ENCODE measurements at regions not wholly inside any gene's neighbourhood (a gene's known extent, or its start where the extent isn't known, plus 50 kb on each side); places are given as distances from the start of the nearest gene placed in this dataset.

DNA sequence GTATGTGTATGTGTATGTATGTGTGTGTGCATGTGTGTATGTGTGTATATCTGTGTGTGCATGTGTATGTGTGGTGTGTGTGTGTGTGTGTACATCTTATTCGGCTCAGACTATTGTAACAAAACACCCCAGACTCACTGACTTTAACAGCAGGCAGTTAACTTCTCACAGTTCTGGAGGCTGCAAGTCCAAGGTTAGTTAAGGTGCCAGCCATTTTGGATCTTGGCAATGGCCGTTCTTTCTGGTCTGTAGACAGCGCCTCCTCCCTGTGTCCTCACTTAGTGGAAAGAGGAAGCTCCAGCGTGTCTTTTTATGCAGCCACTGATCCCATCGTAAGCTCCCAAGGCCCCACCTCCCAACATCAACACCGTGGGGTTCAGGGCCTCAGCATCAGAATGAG lies 128.3 kb upstream of the THBS2 start:
- TF ChIP-seq, protein P1, sequence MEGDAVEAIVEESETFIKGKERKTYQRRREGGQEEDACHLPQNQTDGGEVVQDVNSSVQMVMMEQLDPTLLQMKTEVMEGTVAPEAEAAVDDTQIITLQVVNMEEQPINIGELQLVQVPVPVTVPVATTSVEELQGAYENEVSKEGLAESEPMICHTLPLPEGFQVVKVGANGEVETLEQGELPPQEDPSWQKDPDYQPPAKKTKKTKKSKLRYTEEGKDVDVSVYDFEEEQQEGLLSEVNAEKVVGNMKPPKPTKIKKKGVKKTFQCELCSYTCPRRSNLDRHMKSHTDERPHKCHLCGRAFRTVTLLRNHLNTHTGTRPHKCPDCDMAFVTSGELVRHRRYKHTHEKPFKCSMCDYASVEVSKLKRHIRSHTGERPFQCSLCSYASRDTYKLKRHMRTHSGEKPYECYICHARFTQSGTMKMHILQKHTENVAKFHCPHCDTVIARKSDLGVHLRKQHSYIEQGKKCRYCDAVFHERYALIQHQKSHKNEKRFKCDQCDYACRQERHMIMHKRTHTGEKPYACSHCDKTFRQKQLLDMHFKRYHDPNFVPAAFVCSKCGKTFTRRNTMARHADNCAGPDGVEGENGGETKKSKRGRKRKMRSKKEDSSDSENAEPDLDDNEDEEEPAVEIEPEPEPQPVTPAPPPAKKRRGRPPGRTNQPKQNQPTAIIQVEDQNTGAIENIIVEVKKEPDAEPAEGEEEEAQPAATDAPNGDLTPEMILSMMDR (IDR thresholded peaks at IDR 0.05; ENCODE audit: low read depth, low read length), result no peak
- TF ChIP-seq EZH2phosphoT487 (IDR thresholded peaks at IDR 0.05; ENCODE audit: low read depth), result no peak

Measured in OCI-LY3 (cell line).